GM18520 (cell line): ENCODE measurements at regions not wholly inside any gene's neighbourhood (a gene's known extent, or its start where the extent isn't known, plus 50 kb on each side); places are given as distances from the start of the nearest gene placed in this dataset.
"Not testable (repeated sequence)": the region's sequence is repeated elsewhere in the genome, so short reads cannot be mapped to it uniquely, and the experiment has no call there.

Source experiments
- ATAC-seq: cut with Tn5 transposase; IDR thresholded peaks from one replicate; pipeline ENCODE4 v1.9.1; 2021; ENCODE audit not compliant: unreplicated experiment

GRCh38 chr2:2466534-2466933 is 135.5 kb upstream of the MYT1L start:
- ATAC-seq, result no peak

GRCh38 chr2:2464643-2465042 is 133.6 kb upstream of the MYT1L start:
- ATAC-seq, result no peak

GRCh38 chr2:2464094-2464493 is 133.0 kb upstream of the MYT1L start:
- no peak for ATAC-seq

DNA sequence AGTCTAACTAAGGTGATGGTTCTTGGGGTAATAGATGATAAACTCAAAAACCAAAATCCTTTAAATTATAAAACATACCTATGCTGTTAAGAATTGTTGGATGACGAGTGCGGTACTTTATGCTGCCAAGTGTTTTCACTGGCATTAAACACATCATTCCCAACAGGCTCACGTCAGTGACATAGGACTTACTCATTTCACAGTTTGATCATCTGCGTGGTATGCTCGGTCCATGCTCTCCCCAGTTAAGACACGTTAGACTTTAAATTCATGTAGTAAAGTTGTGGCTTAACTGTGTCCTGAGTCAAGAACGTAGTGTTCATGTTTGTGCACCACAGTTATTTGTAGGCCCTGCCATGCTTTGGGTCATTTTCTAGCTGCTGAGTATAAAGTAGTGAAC is 125.6 kb upstream of the MYT1L start:
- no peak for ATAC-seq

DNA sequence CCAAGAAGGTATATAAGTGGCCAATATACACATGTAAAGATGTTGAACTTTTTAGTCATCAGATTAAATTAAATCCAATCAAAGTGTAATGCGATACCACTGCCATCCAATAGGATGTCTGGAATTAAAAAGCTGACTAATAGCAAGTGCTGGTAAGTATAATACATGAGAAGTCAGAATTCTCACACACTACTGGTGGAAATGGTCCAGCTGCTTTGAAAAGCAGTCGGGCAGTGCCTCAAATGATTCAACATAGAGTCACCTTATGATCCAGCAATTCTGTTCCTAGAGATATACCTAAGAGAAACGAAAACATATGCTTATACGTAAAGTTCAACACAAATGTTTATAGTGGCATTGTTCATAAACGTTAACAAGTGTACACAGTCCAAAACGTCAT is 124.1 kb upstream of the MYT1L start:
- no peak for ATAC-seq

- ATAC-seq, result no peak
Observed at GRCh38 chr2:2452961-2453360, 121.9 kb upstream of the MYT1L start.

- not testable (repeated sequence) for ATAC-seq
Observed at GRCh38 chr2:2451275-2451674, 120.2 kb upstream of the MYT1L start.

DNA sequence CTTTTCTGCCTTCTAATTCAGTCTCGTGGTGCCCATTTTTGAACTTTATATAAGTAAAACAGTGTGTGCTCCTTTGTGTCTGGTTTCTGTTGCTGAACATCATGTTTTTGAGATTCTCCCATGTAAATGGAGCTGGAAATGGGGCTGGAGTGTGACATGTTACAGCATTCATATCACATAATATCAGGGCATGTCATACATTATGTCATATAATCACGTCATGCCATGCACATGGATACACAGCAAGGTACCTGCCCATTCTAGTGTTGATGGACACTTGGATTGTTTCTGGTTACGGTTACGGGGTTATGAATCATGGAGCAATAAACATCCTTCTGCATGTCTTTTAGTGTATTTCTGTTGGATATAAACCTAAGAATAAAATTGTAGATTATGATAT is 117.1 kb upstream of the MYT1L start:
- ATAC-seq, result no peak

GRCh38 chr2:2422621-2423020 is 91.5 kb upstream of the MYT1L start:
- no peak for ATAC-seq

DNA sequence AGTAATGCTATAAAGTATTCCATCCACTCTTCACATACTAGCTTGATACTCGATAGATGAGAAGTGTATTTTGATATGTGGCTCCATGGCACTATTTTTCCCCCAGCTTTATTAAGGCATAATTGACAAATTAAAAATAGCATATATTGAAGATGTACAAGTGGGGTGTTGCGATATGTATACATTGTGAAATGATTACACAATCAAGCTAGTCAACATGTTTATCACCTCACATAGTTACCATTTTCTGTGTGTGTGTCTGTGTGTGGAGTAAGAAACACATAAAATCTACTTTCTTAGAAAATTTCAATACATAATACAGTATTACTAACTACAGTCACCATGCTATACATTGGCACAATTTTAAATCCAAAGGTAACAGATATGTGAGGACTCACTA is 82.5 kb upstream of the MYT1L start:
- no peak for ATAC-seq

- no peak for ATAC-seq
Observed at GRCh38 chr2:2410987-2411386, 79.9 kb upstream of the MYT1L start.

DNA sequence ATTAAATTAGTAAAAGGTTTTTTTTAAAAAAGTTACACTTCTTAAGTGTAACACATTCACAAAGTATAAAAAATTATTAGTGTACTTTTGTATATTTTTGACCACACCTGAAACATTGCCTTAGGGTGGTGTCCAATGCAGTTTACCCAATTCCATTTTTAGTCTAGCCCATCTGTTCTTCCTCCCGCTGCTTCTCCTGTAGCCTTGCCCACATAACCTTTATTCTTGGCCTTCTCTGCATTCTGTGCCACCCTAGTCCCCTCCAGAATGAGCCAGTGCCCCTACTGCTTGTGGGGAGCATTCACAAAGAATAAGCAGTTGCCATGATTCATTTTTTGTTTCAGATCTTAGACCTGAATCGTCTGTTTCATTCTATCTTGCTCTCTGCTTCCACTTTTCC is 78.4 kb upstream of the MYT1L start:
- ATAC-seq, result no peak

DNA sequence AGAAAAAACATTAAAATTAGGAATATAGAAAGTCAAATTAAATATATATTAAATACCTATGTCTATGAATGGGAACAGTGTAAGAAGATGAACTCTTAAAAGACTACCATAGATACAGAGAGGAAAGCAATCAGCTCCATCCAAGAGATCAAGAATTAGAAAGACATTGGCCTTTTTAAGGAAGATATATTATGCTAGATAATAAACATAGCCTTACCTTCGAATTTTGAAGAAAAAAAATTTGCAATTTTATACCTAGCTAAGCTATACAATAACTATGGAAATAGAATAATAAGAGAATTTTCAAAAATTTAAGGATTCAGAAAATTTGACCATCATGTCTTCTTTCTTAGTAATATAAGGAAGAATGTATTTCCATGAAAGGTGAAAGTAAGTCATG is 74.7 kb upstream of the MYT1L start:
- ATAC-seq, result no peak

- ATAC-seq, result no peak
Observed at GRCh38 chr2:2400286-2401038, 69.4 kb upstream of the MYT1L start.

- ATAC-seq, result no peak
Observed at GRCh38 chr2:2399396-2399795, 68.3 kb upstream of the MYT1L start.

DNA sequence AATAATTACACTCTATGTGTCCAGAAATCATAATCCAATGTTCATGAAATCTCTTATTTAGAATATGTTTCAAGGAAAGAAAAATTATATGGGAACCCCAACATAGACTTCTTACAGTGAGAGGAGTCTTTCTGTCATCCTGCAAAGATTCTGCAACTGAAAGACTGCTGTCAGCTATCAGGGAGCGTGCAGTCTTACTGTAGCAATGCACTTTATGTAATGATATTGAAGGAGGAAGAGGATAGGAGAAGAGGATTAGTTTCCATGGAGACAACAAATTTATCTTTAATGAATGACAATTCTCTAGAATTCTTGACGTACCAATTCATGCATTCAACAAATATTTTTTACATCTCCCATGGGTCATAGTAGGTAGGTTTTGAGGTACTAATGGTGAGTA is 61.3 kb upstream of the MYT1L start:
- no peak for ATAC-seq

- ATAC-seq, result no peak
Observed at GRCh38 chr2:2389215-2389614, 58.1 kb upstream of the MYT1L start.
